Rectal smooth muscle tissue (tissue), 1 donor: ENCODE measurements at regions not wholly inside any gene's neighbourhood (a gene's known extent, or its start where the extent isn't known, plus 50 kb on each side); places are given as distances from the start of the nearest gene placed in this dataset.
A peak's percentile ranks its signal among the peaks of the same experiment; 100 is the strongest.
"Not testable (repeated sequence)": the region's sequence is repeated elsewhere in the genome, so short reads cannot be mapped to it uniquely, and the experiment has no call there.

Source experiments
- H3K27ac ChIP-seq: one replicate; pipeline ENCODE4 v1.7.0; 2013; ENCODE audit warnings: low read depth, low read length, inconsistent platforms
- H3K27me3 ChIP-seq: one replicate; pipeline ENCODE4 v1.7.0; 2013; ENCODE audit warnings: low read length; ENCODE audit not compliant: control insufficient read depth, insufficient read depth
- H3K36me3 ChIP-seq: one replicate; pipeline ENCODE4 v1.7.0; 2013; ENCODE audit warnings: low read length; ENCODE audit not compliant: control insufficient read depth, insufficient read depth
- H3K4me1 ChIP-seq: one replicate; pipeline ENCODE4 v1.7.0; 2013; ENCODE audit warnings: low read length; ENCODE audit not compliant: control insufficient read depth, insufficient read depth
- H3K4me3 ChIP-seq: one replicate; pipeline ENCODE4 v1.7.0; 2013; ENCODE audit warnings: low read length
- H3K9ac ChIP-seq: one replicate; pipeline ENCODE4 v1.7.0; 2013; ENCODE audit warnings: low read length

- not testable (repeated sequence) for H3K27ac ChIP-seq, H3K27me3 ChIP-seq, H3K9ac ChIP-seq, H3K4me3 ChIP-seq, H3K4me1 ChIP-seq, H3K36me3 ChIP-seq
Observed at GRCh38 chr15:22599526-22600320, 141.0 kb downstream of the GOLGA6L22 start.

- not testable (repeated sequence) for H3K9ac ChIP-seq, H3K4me1 ChIP-seq, H3K4me3 ChIP-seq, H3K36me3 ChIP-seq, H3K27me3 ChIP-seq, H3K27ac ChIP-seq
Observed at GRCh38 chr15:22616976-22617375, 158.3 kb downstream of the GOLGA6L22 start.

DNA sequence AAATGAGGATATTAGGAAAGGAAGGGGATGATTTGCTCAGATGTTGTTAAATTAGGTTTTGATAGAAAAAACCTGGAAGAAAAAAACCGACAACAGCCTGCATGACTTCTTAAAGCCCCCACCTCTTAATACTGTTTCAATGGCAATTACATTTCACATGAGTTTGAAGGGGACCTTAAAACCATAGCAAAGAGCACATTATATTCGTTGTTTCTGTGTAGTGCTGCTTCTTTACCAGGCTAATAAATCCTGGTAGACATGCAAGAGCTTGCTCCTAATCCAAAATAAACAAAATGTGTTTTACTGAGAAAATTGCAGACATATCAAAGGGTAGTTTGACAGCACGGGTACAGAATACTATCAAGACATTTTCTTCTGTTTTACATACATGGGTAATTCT lies 154.7 kb upstream of the NIPA1 start:
- not testable (repeated sequence) for H3K4me1 ChIP-seq, H3K27me3 ChIP-seq, H3K36me3 ChIP-seq, H3K9ac ChIP-seq, H3K27ac ChIP-seq, H3K4me3 ChIP-seq

DNA sequence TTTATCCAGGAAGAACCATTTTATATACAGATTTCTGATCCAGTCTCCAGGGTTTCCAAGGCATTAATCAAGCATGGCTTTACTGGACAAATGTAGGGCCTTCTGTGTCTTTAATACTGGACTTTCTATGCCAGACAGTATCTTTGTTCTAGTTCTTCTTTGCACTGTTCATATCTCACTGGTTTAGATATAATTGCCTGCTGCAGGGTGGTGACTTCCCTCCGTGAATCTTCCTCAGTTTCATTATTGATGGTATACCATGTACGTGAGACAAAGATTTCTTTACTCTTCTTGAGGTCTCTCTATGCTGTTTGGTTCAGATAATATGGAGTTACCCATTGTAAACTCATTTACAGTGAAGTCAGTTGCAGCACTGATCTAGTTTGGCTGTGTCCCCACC lies 146.5 kb upstream of the NIPA1 start:
- H3K9ac ChIP-seq, H3K4me1 ChIP-seq, H3K27ac ChIP-seq, H3K27me3 ChIP-seq, H3K4me3 ChIP-seq, H3K36me3 ChIP-seq: not testable (repeated sequence)

DNA sequence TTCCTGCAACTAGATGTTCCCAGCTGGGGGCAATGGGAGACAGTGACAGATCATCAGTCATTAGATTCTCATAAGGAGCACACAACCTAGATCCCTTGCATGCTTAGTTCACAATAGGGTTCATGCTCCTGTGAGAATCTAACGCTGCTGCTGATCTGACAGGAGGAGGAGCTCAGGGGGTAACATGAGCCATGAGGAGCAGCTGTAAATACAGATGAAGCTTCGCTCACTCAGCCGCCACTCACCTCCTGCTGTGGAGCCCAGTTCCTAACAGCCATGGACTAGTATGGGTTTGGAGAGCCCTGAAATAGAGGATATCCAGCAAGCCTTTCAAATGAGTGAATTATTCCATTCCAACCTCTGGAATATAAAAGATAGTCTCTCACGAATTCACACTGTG lies 137.0 kb upstream of the NIPA1 start:
- H3K27ac ChIP-seq, H3K36me3 ChIP-seq, H3K4me1 ChIP-seq, H3K9ac ChIP-seq, H3K27me3 ChIP-seq, H3K4me3 ChIP-seq: not testable (repeated sequence)

DNA sequence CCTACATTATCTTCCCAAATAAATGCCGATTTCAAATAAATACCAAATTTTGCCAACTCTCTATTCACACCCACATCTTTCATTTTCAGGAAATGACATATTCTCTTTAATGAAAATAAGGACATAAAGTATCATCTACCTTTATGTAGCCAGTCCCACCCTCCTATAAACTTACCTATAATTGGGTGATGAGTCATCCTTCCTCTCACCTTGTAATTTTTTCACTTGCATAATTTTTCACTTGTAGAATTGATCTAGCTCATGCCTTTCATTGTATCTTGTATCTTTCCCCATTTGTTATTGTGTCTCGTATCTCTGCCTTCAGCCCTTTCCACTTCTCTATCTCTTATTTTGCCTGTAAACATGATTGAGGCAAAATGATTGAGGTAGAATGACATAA lies 135.3 kb upstream of the NIPA1 start:
- not testable (repeated sequence) for H3K27me3 ChIP-seq, H3K9ac ChIP-seq, H3K4me1 ChIP-seq, H3K27ac ChIP-seq, H3K36me3 ChIP-seq, H3K4me3 ChIP-seq

DNA sequence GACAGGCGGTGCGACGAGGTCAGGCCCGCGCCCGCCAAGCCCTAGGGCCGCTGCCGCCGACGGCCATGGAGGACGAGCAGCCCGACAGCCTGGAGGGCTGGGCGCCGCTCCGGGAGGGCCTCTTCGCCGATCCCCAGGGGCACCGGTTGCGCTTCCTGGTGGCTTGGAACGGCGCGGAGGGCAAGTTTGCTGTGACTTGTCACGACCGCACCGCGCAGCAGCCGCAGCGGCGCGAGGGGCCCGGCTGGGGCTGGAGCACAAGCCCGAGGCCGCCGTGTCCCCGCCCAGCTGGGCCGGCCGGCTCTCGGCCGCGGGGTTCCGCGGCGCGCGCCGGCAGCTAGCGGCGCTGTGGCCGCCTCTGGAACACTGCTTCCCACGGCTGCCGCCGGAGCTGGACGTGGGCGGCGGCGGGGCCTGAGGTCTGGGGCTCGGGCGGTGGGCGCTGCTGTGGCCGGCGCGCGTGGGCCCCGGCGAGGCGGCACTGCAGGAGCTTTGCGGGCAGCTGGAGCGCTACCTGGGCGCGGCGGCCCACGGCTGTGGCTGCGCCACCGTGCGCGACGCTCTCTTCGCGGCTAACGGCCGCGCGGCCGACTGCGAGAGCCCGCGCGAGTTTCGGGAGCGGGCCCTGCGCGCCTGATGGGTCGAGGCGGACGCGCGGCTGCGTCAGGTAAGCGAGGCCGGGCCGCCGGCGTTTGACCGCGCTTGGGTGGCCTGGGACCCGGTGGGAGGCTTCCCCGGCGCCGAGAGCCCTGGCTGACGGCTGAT lies 122.0 kb upstream of the NIPA1 start:
- H3K9ac ChIP-seq, H3K4me1 ChIP-seq, H3K36me3 ChIP-seq, H3K27me3 ChIP-seq: not testable (repeated sequence)
- Histone ChIP-seq H3K27ac (peak overlapping the region; percentile 79), H3K4me3 (peak overlapping the region; percentile 37)

- H3K4me1 ChIP-seq, H3K36me3 ChIP-seq, H3K27me3 ChIP-seq, H3K9ac ChIP-seq: not testable (repeated sequence)
- Histone ChIP-seq H3K27ac (peak overlapping the region; percentile 79), H3K4me3 (peak overlapping the region; percentile 37)
Observed at GRCh38 chr15:22665059-22665702, 121.3 kb upstream of the NIPA1 start.

DNA sequence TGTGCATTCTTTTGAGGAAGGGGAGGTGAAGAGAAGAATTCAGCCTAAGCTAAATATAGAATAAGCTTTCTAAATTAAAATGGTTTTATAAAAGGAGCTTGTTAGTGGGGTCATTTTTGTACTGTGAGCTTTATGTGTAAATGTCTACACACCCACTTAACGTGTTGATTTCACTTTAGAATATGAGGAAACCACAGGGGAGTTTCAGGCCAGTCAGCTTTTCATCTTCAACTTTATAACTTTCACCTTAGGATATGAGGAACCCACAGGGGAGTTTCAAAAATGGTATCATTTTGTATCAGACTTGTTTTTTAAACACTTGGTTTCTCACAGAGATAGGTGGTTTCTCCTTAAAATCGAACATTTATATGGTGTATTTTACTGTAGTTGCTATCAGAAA lies 120.7 kb upstream of the NIPA1 start:
- Histone ChIP-seq H3K4me3 (peak overlapping the region; percentile 37), H3K27ac (peak overlapping the region; percentile 79)
- H3K27me3 ChIP-seq, H3K36me3 ChIP-seq, H3K9ac ChIP-seq, H3K4me1 ChIP-seq: not testable (repeated sequence)

DNA sequence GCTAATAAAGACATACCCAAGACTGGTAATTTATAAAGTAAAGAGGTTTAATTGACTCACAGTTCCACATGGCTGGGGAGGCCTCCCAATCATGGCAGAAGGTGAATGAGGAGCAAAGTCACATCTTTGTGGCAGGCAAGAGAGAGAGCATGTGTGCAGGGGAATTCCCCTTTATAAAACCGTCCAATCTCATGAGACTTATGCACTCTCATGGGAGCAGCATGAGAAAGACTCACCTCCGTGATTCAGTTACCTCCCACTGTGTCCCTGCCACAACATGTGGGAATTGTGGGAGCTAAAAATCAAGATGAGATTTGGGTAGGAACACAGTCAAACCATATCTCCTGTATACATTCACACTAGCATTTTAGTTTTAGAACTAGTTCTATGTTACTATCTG lies 101.7 kb upstream of the NIPA1 start:
- not testable (repeated sequence) for H3K4me1 ChIP-seq, H3K27ac ChIP-seq, H3K36me3 ChIP-seq, H3K27me3 ChIP-seq, H3K4me3 ChIP-seq, H3K9ac ChIP-seq

- not testable (repeated sequence) for H3K27ac ChIP-seq, H3K36me3 ChIP-seq, H3K4me3 ChIP-seq, H3K9ac ChIP-seq, H3K4me1 ChIP-seq, H3K27me3 ChIP-seq
Observed at GRCh38 chr15:22699881-22700280, 86.6 kb upstream of the NIPA1 start.

- not testable (repeated sequence) for H3K27ac ChIP-seq
Observed at GRCh38 chr15:22710831-22711341, 75.6 kb upstream of the NIPA1 start.

More at GRCh38 chr15:22710831-22711341, 75.6 kb upstream of the NIPA1 start:
- H3K9ac ChIP-seq, H3K27me3 ChIP-seq, H3K4me1 ChIP-seq, H3K4me3 ChIP-seq, H3K36me3 ChIP-seq: not testable (repeated sequence)
